HEK293 (cell line): ENCODE measurements at regions not wholly inside any gene's neighbourhood (a gene's known extent, or its start where the extent isn't known, plus 50 kb on each side); places are given as distances from the start of the nearest gene placed in this dataset.

Experiments
- CTCF ChIA-PET: fragments of 350-600 bp; formaldehyde crosslinking; extraction: SDS; loops from one replicate; lab custom pipeline; 2021; ENCODE audit warnings: antibody characterized with exemption; lab: Yijun Ruan, JAX
- POLR2A ChIA-PET: fragments of 300-600 bp; formaldehyde crosslinking; extraction: SDS; loops from one replicate; lab custom pipeline; 2020; ENCODE audit warnings: antibody characterized with exemption, inconsistent platforms; lab: Yijun Ruan, JAX
- H3K27ac ChIP-seq: fragments of 200-500 bp; sonication (Bioruptor generic); 2 replicates; pipeline ENCODE4 v1.5.1; 2014; ENCODE audit warnings: low read depth, low read length, control low read depth, inconsistent platforms; ENCODE audit errors: extremely low read depth
- H3K36me3 ChIP-seq, 2 experiments: fragments of 200-500 bp in 1 of 2; sonication (Bioruptor generic) in 1 of 2; 1 replicate in 1 of 2; 2 replicates in 1 of 2; pipeline ENCODE4 v1.5.1; 2014 to 2017; ENCODE audit warnings: inconsistent platforms in 2 of 2, low read length in 2 of 2; ENCODE audit not compliant: control insufficient read depth in 2 of 2, insufficient read depth in 1 of 2
- H3K4me1 ChIP-seq: fragments of 200-500 bp; sonication (Bioruptor generic); 2 replicates; pipeline ENCODE4 v1.5.1; 2014; ENCODE audit warnings: mild to moderate bottlenecking, low read length, inconsistent platforms; ENCODE audit not compliant: control insufficient read depth, insufficient read depth
- H3K4me3 ChIP-seq: 2 replicates; pipeline ENCODE4 v1.5.1; 2011; ENCODE audit warnings: low read depth, mild to moderate bottlenecking, control low read depth, low read length, moderate library complexity
- H3K9me3 ChIP-seq: fragments of 200-500 bp; sonication (Bioruptor generic); 2 replicates; pipeline ENCODE4 v1.5.1; 2014; ENCODE audit warnings: low read depth, low read length, inconsistent platforms; ENCODE audit not compliant: control insufficient read depth, insufficient read depth
- EGR2 ChIP-seq: fragments of 450-650 bp; formaldehyde crosslinking; IDR thresholded peaks from 2 replicates; pipeline ENCODE4 v1.5.1; 2016; ENCODE audit warnings: low read depth, missing biosample characterization, missing genetic modification characterization
- INSM2 ChIP-seq: fragments of 450-650 bp; formaldehyde crosslinking; IDR thresholded peaks from 2 replicates; pipeline ENCODE4 v1.5.1; 2016; ENCODE audit warnings: missing biosample characterization, missing genetic modification characterization
- PRDM1 ChIP-seq: fragments of 450-650 bp; formaldehyde crosslinking; IDR thresholded peaks from 2 replicates; pipeline ENCODE4; 2016; ENCODE audit warnings: missing biosample characterization, missing genetic modification characterization
- PRDM4 ChIP-seq: fragments of 450-650 bp; formaldehyde crosslinking; IDR thresholded peaks from 2 replicates; pipeline ENCODE4 v1.5.1; 2017; ENCODE audit warnings: missing biosample characterization, missing genetic modification characterization
- RBAK ChIP-seq: fragments of 450-650 bp; formaldehyde crosslinking; IDR thresholded peaks from 2 replicates; pipeline ENCODE4 v1.5.1; 2016; ENCODE audit warnings: missing biosample characterization, missing genetic modification characterization
- TSHZ1 ChIP-seq: fragments of 450-650 bp; formaldehyde crosslinking; IDR thresholded peaks from 2 replicates; pipeline ENCODE4 v1.5.1; 2016; ENCODE audit warnings: missing biosample characterization, missing genetic modification characterization, borderline replicate concordance
- ZBTB11 ChIP-seq: fragments of 450-650 bp; formaldehyde crosslinking; conservative IDR thresholded peaks from 2 replicates; pipeline ENCODE4 v1.5.1; 2016; ENCODE audit warnings: low read depth, missing biosample characterization, missing genetic modification characterization
- ZBTB17 ChIP-seq: fragments of 450-650 bp; formaldehyde crosslinking; IDR thresholded peaks from 2 replicates; pipeline ENCODE4 v1.5.1; 2016; ENCODE audit warnings: missing biosample characterization, missing genetic modification characterization
- ZFP41 ChIP-seq: fragments of 450-650 bp; formaldehyde crosslinking; IDR thresholded peaks from 2 replicates; pipeline ENCODE4 v1.5.1; 2016; ENCODE audit warnings: missing biosample characterization, missing genetic modification characterization, borderline replicate concordance
- ZNF660 ChIP-seq: fragments of 450-650 bp; IDR thresholded peaks from 2 replicates; pipeline ENCODE4 v1.5.1; 2018; ENCODE audit warnings: missing biosample characterization, mild to moderate bottlenecking, missing genetic modification characterization
- ZSCAN16 ChIP-seq: fragments of 450-650 bp; formaldehyde crosslinking; IDR thresholded peaks from 2 replicates; pipeline ENCODE4 v1.5.1; 2016; ENCODE audit warnings: missing biosample characterization, missing genetic modification characterization

GRCh38 chr1:55990007-55990406, 589.4 kb downstream of the PLPP3 start:
- CTCF ChIA-PET = no interaction called here
- no peaks in the 10 kb centered on the region for H3K4me1 ChIP-seq

More at GRCh38 chr1:55990007-55990406, 589.4 kb downstream of the PLPP3 start:
- POLR2A ChIA-PET = no interaction called here
- H3K4me3 ChIP-seq = no peak overlapping the region
- H3K9me3 ChIP-seq = no peaks in the 10 kb centered on the region
- H3K36me3 ChIP-seq = no peaks in the 10 kb centered on the region
- TF ChIP-seq ZSCAN16 (tag by site-specific recombination) (no peak), TSHZ1 (no peak), ZFP41 (tag by site-specific recombination) (no peak), INSM2 (tag by site-specific recombination) (no peak), ZBTB17 (tag by site-specific recombination) (no peak), PRDM1 (tag by site-specific recombination) (no peak), ZBTB11 (tag by site-specific recombination) (no peak), ZNF660 (tag by site-specific recombination) (no peak), RBAK (tag by site-specific recombination) (no peak), EGR2 (tag by site-specific recombination) (no peak), PRDM4 (tag by site-specific recombination) (no peak)
- no peak overlapping the region for H3K27ac ChIP-seq
